NCI-H345 (cell line): ENCODE measurements at regions not wholly inside any gene's neighbourhood (a gene's known extent, or its start where the extent isn't known, plus 50 kb on each side); places are given as distances from the start of the nearest gene placed in this dataset.

ENCODE experiments used
- DNase-seq: peaks from one replicate; lab custom pipeline; 2025; lab: John Stamatoyannopoulos, UW

GRCh38 chr4:134343081-134343480 lies 141.5 kb upstream of the PABPC4L start:
- DNase-seq = no peak

GRCh38 chr4:134337574-134337973 lies 136.0 kb upstream of the PABPC4L start:
- DNase-seq = no peak

- no peak for DNase-seq
Measured at GRCh38 chr4:134328741-134329140, 127.2 kb upstream of the PABPC4L start.

GRCh38 chr4:134327274-134328122 lies 125.9 kb upstream of the PABPC4L start:
- no peak for DNase-seq

GRCh38 chr4:134326866-134327265 lies 125.3 kb upstream of the PABPC4L start:
- DNase-seq = no peak

- no peak for DNase-seq
Measured at GRCh38 chr4:134324179-134324578, 122.6 kb upstream of the PABPC4L start.

- DNase-seq = no peak
Measured at GRCh38 chr4:134320048-134320447, 118.5 kb upstream of the PABPC4L start.

GRCh38 chr4:134313591-134313990 lies 112.0 kb upstream of the PABPC4L start:
- no peak for DNase-seq

- DNase-seq = no peak
Measured at GRCh38 chr4:134309715-134310114, 108.1 kb upstream of the PABPC4L start.

GRCh38 chr4:134308910-134309309 lies 107.3 kb upstream of the PABPC4L start:
- DNase-seq = no peak

GRCh38 chr4:134298313-134298712 lies 96.7 kb upstream of the PABPC4L start:
- no peak for DNase-seq

- DNase-seq = no peak
Measured at GRCh38 chr4:134297765-134298164, 96.2 kb upstream of the PABPC4L start.

- DNase-seq = no peak
Measured at GRCh38 chr4:134282680-134283079, 81.1 kb upstream of the PABPC4L start.

GRCh38 chr4:134278675-134279074 lies 77.1 kb upstream of the PABPC4L start:
- DNase-seq = no peak

GRCh38 chr4:134276476-134276875 lies 74.9 kb upstream of the PABPC4L start:
- DNase-seq = no peak

GRCh38 chr4:134260126-134260525 lies 58.5 kb upstream of the PABPC4L start:
- no peak for DNase-seq
